SKM-1 (cell line): ENCODE measurements at regions not wholly inside any gene's neighbourhood (a gene's known extent, or its start where the extent isn't known, plus 50 kb on each side); places are given as distances from the start of the nearest gene placed in this dataset.
"Not testable (repeated sequence)": the region's sequence is repeated elsewhere in the genome, so short reads cannot be mapped to it uniquely, and the experiment has no call there.

Source experiments
- DNase-seq: peaks from one replicate; lab custom pipeline; 2025; ENCODE audit not compliant: unreplicated experiment; lab: John Stamatoyannopoulos, UW

GRCh38 chr4:155026715-155027114 is 181.7 kb upstream of the NPY2R start:
- DNase-seq, result no peak

DNA sequence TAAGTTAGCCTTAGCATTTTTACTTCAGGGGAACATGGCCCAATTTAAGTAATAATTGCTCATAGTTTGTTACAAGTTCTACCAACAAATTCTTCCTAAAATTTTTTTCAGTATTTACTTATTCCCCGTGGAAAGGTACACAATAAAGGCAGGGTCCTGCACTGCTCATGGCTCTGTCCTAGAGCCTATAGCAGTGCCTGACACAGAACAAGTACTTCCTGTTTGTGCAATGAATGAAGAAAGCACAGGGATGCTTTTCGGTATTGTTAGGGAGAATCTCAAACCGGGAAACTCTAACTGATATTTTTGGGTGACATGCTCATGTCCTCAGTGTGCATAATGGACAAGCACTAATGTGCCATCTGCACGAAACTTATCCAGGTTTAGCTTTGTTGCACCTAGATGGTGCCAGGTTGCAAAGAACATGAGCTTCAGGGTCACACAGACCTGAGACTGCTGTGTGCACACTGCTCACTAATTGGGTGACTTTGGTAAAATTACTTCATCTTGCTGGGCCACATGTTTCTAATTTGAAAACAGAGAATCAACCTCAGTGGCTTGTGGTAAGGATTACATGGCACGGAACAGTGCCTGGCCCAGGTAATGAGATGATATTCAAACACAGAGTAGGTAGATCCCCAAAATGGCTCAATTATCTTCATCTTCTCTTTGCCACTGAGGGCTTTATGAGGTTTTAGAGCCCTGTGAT is 175.8 kb upstream of the NPY2R start:
- DNase-seq, result no peak

DNA sequence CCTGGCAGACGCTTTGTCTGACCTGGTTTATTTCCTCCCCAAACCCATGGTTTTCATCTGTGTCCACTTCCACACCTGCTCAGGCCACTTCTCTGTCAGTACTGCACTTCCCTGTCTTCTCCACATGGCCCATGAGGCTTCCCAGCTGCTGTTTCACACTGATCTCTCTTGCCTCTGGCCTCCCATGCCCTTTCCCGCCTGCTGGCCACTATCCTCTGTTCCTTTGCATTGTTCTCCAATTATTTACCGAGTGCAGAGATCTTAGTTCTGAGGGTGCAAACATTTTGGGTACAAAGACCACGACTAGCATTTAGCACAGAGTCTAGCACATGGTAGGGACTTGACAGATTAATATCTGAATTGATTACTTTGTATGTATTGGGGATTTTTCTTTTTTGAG is 174.8 kb upstream of the NPY2R start:
- DNase-seq, result no peak

DNA sequence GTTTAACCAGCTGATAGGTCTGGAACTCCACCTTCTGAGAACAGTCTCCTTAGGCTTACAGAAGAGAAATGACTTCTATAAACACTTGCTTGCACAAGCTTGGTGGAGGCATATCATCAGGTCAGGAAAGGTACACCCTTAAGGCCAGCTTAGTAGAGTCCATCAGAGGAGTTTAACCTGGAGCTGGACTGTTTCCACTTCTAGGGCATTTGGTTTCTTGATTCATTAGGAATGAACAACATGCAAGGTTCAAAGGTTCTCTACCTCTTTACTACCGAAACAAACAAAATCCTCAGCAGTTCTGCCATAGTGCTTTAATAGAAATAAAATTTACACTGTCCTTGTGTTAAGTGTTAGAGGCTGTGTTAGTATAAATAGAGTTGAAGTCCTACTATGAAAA is 171.4 kb upstream of the NPY2R start:
- no peak for DNase-seq

GRCh38 chr4:155038459-155038858 is 170.0 kb upstream of the NPY2R start:
- no peak for DNase-seq

- DNase-seq, result no peak
Observed at GRCh38 chr4:155039162-155039561, 169.3 kb upstream of the NPY2R start.

GRCh38 chr4:155040031-155040430 is 168.4 kb upstream of the NPY2R start:
- DNase-seq, result no peak

GRCh38 chr4:155042014-155042413 is 166.4 kb upstream of the NPY2R start:
- DNase-seq, result no peak

GRCh38 chr4:155044251-155044650 is 164.2 kb upstream of the NPY2R start:
- DNase-seq, result not testable (repeated sequence)

GRCh38 chr4:155047755-155048154 is 160.7 kb upstream of the NPY2R start:
- DNase-seq, result no peak

DNA sequence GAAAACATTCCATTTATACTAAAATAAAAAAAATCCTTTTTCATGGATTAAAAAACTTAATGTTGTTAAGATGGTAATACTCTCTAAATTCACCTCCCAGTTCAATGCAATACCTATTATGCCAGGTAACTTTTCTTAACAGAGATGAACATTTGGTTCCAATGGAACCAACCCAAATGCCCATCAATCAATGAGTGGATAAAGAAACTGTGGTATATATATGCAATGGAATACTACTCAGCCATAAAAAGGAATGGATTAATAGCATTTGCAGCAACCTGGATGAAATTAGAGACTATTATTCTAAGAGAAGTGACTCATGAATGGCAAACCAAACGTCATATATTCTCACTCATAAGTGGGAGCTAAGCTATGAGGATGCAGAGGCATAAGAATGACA is 154.4 kb upstream of the NPY2R start:
- not testable (repeated sequence) for DNase-seq

- no peak for DNase-seq
Observed at GRCh38 chr4:155060419-155060818, 148.0 kb upstream of the NPY2R start.

DNA sequence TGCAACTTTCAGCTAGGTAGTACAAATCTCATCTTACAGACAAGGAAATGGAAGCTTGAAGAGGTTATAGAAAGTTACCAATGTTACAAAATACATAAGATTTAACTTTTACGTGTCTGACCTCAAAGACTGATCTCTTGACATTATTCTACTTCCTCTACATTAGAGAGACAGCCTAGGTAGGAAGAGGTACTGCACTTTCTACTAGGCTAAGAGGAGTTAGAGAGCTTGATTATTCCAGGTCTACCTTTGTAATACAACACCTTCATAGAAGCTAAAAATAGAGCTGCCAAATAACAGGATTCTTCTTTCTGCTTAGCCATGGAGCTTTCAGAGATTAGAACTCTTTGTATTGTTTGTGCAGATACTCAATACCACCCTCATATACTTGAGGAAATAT is 147.6 kb upstream of the NPY2R start:
- DNase-seq, result no peak

DNA sequence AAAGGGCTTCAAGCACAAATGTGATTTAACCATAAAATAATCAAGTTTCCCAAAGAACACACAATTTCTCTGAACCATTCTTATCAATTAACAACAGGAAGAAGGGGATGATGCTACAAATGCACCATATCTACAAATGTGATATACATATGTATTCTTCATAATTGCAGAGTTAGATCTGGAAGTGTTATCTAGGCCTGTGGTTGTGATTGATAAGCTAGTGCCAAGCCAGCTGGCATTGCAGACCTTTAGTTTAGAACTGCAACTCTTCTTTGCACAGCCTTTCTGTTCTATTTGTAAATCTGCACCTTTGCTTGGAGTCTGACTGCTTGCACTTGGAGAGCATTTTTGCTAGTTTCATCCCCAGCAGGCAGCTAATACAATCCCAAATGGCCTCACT is 145.5 kb upstream of the NPY2R start:
- no peak for DNase-seq

DNA sequence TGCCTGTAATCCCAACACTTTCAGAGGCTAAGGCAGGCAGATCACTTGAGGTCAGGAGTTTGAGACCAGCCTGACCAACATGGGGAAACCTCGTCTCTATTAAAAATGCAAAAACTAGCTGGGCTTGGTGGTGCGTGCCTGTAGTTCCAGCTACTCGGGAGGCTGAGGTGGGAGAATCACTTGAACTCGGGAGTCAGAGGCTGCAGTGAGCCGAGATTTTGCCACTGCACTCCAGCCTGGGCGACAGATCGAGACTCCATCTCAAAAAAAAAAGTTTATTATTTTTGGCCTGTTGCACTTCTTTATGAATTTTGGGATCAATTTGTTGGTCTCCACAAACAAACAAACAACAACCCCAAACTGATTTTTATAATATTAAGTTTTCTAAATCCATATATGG is 143.5 kb upstream of the NPY2R start:
- DNase-seq, result not testable (repeated sequence)

DNA sequence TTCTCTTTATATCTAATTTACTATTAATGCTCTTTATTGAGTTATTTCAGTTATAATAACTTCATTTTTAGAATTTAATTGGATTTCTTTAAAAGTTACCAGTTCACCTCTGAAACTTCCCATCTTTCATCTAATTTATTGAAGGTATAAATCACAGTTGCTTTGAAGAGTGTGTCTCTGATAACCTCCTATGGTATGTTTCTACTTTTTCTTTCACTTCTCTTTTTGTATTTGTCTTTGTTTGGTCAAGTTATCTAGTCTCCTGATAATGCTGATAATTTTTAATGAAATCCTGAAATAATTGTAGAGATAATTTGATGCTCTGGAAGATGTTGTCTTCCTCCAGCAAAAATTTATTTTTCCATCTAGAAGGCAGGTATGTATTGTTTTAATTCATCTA is 141.6 kb upstream of the NPY2R start:
- DNase-seq, result no peak

- no peak for DNase-seq
Observed at GRCh38 chr4:155071962-155072361, 136.5 kb upstream of the NPY2R start.

DNA sequence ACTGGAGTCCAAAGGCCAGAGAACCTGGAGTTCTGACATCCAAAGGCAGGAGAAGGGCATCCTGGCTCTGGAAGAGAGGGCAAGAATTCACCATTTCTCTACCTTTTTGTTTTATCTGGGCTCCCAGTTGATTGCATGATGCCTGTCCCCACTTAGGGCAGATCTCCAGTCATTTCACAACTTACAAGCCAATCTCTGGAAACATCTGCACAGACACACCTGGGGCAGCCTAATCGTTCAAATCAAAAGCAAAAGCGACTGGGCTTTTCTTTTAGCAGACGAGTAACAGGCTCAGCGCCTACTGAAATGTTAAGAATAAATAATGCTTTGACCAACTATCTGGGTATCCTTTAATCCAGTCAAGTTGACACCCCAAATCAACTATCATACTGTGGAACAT is 136.0 kb upstream of the NPY2R start:
- DNase-seq, result no peak

GRCh38 chr4:155073852-155074251 is 134.6 kb upstream of the NPY2R start:
- DNase-seq, result no peak

- no peak for DNase-seq
Observed at GRCh38 chr4:155076256-155076785, 132.1 kb upstream of the NPY2R start.

GRCh38 chr4:155077452-155078229 is 130.8 kb upstream of the NPY2R start:
- no peak for DNase-seq

DNA sequence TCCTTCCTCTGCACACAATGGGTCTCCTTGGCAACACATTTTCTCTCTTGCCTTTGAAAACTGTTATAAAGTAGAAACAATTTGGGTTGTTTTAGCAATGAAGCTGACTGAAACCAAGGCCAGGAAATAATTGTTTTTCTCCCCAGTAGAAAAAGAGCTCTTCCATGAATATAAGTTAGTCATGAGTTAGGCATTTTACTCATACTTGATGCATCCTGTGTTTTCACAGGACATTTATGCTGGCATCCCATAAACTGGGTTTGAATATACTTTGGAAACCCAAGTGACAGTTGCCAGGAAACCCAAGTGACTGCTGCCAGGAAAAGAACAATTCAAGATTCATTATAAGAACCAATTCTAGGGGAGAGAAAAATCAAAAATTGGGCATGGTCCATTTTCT is 128.6 kb upstream of the NPY2R start:
- no peak for DNase-seq
